GM18502 (cell line): ENCODE measurements at regions not wholly inside any gene's neighbourhood (a gene's known extent, or its start where the extent isn't known, plus 50 kb on each side); places are given as distances from the start of the nearest gene placed in this dataset.

Source experiments
- ATAC-seq: cut with Tn5 transposase; IDR thresholded peaks from one replicate; pipeline ENCODE4 v1.9.1; 2021; ENCODE audit warnings: mild to moderate bottlenecking; ENCODE audit not compliant: unreplicated experiment, poor library complexity

DNA sequence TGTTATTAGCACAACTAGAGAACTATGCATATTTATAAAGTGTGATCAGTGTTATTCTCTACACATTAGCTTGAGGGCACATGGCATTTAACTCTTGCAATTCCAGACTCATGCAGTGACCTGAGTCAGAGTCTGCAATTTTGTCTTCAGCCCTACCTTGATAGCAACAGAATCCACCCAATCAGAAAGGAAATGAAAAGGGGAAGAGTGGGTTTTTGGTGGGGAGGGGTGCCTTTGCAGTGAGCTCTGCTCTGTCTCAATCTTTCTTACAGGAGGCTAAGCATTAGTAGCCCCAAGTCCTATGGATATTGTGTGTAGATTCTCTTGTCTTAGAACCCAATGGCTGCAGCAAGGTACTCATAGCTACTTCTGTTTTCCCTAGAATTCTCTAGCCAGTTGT, 489.2 kb downstream of the DHX35 start:
- ATAC-seq = no peak

- ATAC-seq = no peak
These were observed 484.3 kb downstream of the DHX35 start for GRCh38 chr20:39446397-39446796.

DNA sequence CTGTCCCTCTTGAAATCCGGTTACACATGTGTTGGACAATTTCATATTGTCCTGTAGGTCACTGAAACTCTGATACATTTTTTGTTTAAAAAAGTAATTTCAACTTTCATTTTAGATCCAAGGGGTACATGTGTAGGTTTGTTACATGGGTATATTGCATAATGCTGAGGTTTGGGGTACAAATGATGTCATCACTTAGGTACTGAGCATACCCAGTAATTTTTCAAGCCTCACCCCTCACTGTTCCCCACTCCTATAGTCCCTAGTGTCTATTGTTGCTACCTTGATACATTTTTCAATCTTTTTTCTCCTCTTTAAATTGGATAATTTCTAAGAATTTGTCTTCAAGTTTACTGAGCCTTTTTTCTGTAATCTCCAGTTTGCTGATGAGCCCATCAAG, 483.0 kb downstream of the DHX35 start:
- ATAC-seq = no peak

- ATAC-seq = no peak
These were observed 471.3 kb downstream of the DHX35 start for GRCh38 chr20:39433466-39433865.

GRCh38 chr20:39431091-39431880, 469.1 kb downstream of the DHX35 start:
- ATAC-seq = no peak

DNA sequence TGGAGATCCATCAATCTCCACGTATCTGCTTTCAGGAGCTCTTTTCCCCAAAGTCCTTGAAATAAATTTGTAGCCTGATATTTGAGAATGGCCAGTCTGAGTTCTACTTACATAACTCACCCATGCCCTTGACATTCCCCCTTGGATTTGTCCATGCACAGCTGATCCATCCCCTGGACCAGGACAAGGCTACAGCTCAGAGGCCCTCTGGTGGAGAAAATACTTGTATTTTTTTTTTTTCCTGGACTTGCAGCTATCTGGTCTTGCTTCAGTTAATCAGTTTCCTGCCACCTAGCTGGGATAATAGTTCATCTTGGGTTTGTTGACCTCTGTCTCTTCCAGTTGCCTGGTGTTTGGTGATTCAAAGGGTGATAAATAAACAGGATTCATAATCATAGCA, 467.6 kb downstream of the DHX35 start:
- ATAC-seq = no peak

- ATAC-seq = no peak
These were observed 463.0 kb downstream of the DHX35 start for GRCh38 chr20:39424962-39425678.

GRCh38 chr20:39421571-39422105, 459.5 kb downstream of the DHX35 start:
- no peak for ATAC-seq

GRCh38 chr20:39412091-39412490, 449.9 kb downstream of the DHX35 start:
- ATAC-seq = no peak

DNA sequence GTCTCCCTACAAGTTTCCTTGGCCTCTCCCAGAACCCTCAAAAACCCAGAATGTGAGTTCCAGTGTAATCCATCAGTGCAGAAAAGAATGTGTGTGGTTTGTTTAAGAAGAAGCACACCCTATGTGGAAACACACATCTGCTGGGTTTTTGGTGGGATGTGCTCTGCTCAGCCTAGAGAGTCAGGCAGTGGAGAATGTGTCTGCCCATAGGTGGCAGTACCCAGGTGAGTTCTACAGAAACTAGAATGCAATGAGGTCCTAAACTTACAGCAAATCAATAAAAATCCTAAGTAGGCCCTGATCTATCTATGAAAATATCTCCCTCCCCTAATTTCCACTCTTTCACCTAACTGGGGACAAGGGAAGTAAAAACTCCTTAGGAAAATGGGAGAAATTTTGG, 437.3 kb downstream of the DHX35 start:
- no peak for ATAC-seq

GRCh38 chr20:39398656-39399055, 436.5 kb downstream of the DHX35 start:
- no peak for ATAC-seq

DNA sequence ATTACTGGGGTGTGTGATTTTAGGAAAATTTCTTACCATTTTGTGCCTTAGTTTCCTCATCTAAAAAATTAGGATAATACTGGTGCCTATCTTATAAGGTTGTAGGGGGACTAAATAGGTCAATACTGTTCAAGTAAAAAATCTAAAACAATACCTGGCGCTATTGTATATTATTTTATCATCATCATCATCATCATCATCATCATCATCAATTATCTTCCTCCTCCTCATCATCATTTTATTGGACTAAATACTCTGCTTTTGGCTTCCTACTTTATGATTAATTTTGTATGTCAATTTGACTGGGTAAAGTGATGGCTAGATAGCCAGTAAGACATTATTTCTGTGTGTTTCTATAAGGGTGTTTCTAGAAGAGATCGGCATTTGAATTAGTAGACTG, 435.5 kb downstream of the DHX35 start:
- ATAC-seq = no peak

DNA sequence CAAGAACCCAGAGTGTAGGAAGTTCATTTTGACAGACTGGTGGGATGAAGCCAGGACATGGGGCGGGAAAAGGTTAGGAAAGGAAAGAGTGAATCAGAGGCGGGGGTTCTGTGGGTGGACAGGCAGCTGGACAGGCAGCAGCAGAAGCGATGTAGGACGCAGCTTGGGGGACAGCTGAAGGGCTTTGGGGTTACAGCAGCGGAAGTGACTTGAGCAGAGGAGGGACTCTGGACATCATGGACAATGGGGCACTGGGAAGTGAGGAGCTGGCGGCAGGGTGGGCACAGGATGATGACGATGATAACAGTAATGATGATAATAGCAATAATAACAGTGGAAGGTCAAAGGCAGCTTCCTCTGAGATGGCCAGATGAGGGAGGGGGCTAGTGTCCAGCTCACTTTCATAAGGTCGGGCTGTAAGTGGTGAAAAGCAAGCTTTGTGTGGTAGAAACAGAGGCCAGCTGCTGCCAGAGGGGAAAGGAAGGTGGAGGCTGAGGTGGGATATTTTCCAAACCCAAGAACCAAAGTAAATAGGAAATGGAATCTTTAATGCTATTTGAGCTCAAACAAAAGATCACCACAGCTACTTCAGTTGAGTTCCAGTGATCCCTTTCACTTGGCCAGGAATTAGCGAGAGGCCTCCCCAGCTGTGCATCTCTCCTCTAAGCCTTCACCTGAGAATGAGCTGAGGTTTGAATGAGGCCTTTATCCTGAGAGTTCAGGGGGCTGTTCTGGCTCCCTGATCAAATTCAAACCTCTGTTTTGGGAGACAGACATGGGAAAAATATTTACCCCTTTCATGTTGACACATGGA, 433.5 kb downstream of the DHX35 start:
- ATAC-seq = no peak

GRCh38 chr20:39394461-39394860, 432.3 kb downstream of the DHX35 start:
- ATAC-seq = no peak

DNA sequence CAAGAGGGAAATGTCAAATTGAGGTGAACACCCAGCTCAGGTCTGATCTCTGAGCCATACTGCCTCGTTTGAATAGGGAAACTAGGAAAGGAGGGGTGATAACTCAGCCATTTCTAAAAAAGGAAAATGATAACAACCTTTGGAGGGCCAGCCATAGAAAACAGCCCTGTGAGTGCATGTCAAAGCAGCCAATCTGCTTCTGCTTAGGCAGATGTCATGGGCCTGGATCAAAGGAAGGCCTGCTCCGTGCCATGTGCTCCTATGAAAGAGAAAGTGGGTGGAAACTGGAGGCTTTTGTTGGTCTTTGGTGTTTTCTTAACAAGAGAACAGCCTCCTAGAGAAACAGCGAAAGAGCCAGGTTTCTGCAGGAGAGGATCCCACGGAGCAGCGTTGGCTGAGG, 428.0 kb downstream of the DHX35 start:
- ATAC-seq = no peak

- ATAC-seq = no peak
These were observed 419.5 kb downstream of the DHX35 start for GRCh38 chr20:39381595-39381994.

GRCh38 chr20:39378776-39379175, 416.6 kb downstream of the DHX35 start:
- no peak for ATAC-seq

DNA sequence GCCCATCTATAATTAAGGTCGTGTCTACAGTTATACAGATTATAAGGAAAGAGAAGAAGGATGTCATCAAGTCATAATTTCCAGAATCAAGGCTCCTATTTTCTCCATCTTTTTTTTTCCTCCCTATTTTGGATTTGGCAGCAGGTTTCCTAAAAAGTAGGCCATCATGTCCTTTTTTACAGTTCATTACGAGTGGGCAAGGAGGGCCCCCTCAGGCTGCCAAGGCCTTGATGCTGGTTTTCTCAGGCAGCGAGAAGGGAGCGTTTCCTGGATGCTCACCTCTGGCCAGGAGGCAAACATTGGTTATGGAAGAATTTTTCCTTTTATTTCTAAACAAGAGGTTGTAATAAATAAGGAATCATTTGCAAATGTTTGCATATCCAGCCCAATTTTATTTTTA, 414.6 kb downstream of the DHX35 start:
- ATAC-seq = no peak

- no peak for ATAC-seq
These were observed 402.2 kb downstream of the DHX35 start for GRCh38 chr20:39364320-39364719.

DNA sequence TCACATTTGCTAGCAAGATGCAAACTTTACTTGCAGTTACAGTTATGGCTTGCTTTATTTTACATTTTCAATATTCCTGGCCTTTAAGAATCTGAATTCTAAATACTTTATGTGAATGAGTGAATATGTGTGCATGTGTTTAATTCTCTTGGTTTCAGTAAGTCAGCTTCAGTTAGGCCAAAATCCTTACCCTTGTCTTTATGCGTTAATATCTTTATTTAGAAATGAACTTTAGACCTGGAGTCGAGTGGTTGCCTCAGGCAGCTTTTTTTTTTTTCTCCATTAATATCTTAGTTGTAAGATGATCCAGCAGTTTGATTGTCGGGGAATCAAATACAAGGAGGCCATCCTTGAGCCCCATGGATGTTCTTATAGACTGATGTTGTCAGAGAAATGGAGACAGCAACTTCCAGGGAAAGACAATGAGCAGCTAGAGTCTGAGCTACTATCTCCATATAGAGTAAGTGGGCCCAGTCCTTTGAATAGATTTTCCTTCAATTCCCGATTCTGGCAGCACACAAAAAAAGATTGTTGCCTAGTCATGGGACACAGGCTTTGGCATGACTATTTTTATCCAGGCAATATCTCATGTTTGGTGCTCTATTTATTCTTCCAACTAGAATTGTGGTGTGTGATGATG, 398.0 kb downstream of the DHX35 start:
- ATAC-seq = no peak
